Renal cortical epithelial cell (primary cell): ENCODE measurements at regions not wholly inside any gene's neighbourhood (a gene's known extent, or its start where the extent isn't known, plus 50 kb on each side); places are given as distances from the start of the nearest gene placed in this dataset.
A peak's percentile ranks its signal among the peaks of the same experiment; 100 is the strongest.

Experiments
- DNase-seq: peaks from one replicate; pipeline ENCODE4 v3.0.0-alpha.2; 2011; ENCODE audit warnings: low read depth

DNA sequence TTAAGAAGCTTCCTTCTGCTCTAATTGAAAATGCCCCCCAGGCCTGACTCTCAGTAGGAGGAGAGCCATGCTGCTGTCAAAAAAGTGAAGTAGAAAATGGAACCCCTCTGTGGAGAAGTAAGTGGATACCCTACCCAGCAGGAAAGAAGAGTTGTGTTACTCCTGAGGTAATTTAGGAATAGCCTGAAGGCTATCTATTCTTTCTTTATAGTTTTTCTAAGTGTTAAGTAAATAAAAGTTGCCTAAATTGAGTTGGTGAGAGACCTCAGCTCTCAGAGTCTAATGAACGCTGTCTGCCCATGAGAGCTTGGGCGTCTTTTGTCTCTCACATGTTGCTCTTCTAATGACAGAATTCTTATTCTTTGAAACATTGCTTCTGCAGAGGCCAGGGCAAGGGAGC, 116.2 kb downstream of the NSUN3 start:
- no peak for DNase-seq

DNA sequence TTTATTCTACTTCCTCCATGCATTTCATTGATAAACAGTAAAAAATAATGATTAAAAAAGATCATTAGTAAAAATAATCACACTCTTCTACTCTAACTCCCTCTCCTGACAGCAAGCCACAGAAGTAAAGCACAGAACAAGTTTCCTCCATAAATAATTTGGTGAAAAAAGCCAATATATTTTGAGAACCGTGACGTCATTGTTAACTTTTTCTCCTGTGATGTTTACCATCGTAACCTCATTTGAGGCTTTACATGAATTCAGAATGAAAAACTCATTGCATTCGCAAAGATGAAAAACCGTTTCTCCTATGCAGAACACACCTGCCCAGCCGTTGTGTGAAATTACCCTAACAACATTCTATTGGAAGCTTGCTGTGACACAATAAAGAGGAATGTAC, 120.7 kb downstream of the NSUN3 start:
- DNase-seq: no peak

DNA sequence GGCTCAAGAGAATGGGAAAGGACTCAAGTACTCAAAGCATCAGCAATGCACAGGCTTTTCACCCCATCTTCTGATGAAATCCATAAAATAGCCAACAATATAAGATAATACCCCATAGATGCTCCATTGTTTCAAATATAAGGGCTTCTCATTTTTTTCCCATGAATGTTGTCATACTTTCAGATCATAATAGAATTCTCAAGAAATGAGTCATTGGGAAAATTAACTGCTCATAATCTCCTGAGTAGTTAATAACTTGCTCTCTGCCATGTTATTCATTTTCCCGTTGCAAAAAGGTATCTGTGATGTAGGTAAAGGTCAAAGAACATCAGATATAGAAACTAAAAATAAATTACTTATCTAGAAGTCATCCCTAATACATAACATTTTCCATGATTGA, 121.9 kb downstream of the NSUN3 start:
- no peak for DNase-seq

DNA sequence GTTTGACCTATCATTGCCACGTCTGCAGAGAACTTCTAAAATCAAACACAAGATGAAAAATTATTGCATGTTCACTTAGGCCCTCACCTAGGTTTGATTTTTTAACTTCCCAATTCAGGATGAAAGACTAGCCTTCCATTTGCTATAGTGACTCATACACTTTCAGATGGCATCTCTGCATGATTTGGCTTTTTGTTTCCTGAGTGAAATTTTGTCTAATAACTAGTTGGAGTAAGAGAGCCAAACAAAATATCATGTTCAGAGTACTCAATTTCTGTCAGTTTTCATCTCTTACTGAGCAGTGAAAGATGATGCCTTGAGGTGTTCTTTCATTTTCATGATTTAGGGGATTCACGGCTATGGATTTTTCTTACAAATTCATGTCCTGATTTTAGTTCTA, 122.9 kb downstream of the NSUN3 start:
- DNase-seq: no peak

DNA sequence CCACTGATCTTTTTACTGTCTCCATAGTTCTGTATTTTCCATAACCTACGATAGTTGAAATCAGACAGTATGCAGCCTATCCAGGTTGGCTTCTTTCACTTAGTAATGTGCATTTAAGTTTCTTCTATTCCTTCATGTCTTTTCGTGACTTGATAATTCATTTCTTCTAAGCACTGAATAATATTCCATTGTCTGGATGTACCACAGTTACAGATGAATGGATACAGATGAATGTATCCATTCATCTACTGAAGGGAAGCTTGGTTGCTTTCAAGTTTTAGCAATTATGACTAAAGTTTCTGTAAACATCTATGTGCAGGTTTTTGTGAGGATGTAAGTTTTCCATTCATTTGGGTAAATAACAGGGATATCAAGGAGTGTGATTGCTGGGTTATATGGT, 124.8 kb downstream of the NSUN3 start:
- no peak for DNase-seq

DNA sequence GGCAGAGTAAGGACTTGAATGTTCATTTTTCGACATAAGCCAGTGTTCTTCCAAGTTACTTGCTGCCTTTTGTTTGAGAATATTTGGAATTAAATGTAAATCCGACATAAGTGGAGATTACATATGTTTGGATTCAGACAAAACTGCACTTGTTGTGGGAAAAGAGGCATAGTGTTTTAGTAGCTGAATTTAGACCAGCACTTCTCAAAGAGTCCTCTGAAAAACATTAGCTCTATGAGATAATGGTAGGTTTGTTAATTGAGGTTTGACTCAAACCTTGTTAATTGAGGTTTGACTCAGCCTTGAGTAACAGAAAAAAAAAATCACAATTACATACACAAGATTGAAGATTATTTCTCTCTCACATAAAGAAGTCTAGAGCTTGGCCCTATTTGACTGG, 132.5 kb downstream of the NSUN3 start:
- no peak for DNase-seq

DNA sequence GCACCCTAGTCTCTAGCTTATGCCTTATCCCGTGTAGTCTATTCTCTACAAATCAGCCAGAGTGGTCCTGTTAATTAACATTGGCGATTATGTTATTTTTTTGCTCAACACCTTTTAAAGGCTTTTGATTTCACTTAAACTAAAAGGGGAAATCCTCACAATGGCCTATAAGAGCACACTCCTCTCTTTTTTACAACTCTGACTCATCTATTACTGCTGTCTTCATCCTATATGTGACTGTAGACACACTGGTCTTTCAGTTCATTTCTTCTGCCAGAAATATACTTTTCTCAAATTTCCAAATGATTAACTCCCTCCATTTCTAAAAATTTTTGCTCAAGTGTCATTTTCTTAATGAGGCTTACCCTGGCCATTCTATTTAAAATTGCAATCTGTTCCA, 143.4 kb downstream of the NSUN3 start:
- DNase-seq: no peak

DNA sequence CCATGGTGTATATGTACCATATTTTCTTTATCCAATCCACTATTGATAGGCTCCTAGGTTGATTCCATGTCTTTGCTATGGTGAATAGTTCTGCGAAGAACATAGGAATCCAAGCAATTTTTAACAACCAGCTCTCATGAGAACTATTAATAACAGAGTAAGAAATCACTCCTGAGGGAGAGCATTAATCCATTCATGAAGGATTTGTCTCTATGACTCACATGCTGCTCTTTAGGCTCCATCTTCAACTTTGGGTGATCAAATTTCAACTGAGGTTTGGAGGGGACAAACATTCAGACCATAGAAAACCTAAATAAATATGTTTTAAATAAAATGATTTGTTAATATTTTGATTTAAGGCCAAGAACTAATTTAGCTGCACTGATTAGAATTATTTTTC, 147.4 kb downstream of the NSUN3 start:
- no peak for DNase-seq

DNA sequence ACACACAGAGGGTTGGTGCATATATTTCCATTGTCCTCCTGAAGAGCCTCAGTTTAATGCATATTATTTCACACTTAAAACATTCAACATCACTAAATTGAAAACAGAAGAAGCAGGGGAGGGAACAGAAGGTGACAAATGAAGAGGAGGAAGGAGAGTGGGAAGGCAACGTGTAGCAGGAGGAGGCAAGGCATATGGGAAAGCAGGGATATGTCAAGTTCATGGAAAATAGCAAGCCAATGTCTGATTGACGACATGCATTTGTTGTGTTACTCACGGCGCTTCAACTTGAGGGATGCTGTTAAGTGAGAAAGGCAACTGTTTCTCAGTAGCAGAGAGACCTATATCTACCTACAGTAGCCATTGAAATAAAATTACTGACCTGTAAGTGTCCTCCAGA, 154.5 kb downstream of the NSUN3 start:
- no peak for DNase-seq

DNA sequence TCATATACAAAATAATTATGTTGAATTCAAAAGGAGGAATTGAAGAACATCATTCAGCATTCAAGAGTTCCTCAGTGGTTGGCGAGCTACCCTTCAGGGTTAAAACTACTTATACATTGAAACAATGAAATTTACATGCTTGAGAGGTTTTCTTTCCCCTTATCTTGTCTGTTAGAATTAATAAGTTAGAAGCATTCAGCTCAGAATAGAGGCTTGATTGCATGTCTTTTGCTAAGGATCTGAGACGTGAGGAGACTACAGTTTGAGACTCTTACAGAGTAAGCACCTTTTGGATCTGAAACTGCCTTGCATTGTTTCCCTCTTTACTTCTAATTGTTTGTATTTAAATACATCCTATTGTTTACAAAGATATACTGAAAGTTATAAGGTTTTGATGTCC, 157.6 kb downstream of the NSUN3 start:
- DNase-seq: no peak

DNA sequence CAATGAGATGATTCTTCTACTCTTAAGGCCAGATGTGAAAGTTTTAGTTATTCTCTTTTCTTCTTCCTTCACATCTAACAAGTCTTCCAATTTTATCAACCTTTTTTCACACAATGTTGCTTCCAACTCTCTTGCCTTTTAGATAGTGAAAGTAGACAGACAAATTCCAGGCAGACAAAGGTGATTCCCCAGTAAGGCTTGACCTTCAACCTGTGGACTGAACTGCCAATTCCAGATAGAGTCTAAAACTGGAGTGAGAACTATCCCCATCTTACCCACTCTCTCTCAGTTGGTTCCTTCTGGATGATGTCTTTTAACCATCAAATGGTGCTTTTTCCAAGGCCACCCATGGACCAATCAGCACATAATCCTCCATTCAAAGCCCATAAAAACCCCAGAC, 159.0 kb downstream of the NSUN3 start:
- no peak for DNase-seq

DNA sequence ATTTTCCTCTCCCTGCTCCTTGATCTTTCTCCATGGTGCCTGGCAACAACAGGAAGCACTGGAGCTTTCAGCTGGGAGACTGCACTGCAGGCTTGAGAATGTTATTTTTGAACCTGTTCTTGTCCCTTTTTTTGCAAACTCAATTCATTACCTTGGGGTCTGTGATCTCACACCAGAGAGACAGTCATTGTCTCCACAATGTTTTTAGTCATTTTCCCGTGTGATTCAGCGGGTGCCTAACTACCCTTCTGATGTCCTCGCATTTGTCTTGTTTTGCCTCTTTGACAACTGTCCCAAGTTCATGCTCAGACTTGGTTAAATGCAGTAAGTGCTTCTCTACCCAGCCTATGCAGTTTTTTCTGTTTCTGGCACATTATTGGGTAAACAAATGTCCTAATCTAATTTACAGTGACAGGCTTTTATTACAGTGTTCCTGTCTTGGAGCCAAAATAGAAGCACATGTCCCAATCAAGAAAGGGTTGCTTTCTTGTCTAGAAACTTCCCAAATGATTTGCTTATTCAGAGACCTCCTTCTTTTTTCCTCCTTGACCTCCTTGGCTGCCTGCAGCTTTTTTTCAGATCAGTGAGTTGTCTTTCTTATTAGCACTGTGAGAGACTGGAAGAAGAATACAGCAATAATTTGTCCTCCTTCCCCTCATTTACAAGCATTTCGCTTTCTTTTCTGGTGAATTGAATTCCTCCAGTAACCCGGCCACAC, 162.4 kb downstream of the NSUN3 start:
- peak; percentile 19 for DNase-seq

DNA sequence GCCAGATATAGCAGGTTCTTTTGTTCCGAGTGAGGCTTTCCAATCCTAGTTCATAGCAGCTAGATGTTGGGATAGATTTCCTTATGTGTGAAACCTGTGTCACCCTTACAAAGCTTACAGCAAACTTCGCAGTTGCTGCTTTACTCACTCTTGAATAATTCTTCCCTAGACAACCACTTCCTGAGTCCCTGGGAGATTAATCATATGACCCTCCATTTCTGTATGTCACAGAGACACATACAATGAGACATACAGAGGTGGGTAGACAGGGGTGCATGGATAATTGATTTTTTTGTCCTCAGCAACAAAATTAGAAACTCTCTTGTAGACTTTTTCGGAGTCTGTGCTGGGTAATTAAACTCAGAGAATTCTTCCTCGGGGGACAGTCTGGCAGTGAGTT, 163.2 kb downstream of the NSUN3 start:
- peak; percentile 87 for DNase-seq

DNA sequence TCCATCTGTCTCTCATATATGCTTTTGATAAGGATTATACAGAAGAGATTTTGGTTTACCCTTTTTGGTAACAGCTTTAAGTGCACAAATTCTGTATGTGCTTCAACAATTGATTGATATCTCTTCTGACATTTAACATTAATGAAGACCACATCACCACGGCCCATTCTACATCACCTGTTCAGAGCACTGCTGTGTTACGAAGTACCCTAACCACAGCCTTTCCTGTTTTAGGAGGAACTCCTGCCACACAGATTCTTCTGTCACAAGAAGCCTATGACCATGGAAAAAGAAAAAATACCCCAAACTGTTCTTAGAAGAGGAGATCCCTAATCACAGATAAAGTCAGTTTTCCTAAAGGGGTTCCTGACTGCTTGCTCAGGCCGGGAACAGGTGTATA, 170.1 kb downstream of the NSUN3 start:
- no peak for DNase-seq

DNA sequence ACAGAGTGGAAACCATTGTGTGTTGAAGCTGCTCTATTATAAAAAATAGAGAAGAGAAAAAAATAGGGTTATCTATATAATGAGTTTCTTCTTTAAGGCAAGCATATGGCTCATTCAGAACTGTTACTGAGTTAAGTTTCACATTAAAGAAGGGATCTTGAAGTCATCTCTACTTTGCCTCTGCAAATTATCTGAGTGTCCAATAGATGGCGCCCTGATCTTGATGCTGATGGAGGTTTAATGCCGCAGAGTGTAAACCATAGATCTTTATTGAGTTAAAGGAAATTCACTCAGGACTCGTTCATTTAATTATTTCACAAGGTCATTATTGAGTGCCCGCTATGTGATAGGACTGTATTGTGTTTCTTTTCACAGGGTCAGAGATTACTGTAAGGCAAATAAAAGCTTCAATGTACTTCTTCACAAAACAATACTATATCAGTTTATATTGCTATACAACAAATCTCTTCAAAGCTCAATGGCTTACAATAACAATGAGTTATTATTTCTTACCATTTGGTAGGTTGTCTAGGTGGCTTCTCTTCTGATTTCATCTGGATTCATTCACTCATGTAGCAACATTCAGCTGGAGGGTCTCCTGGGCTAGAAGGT, 171.4 kb downstream of the NSUN3 start:
- peak; percentile 60 for DNase-seq

DNA sequence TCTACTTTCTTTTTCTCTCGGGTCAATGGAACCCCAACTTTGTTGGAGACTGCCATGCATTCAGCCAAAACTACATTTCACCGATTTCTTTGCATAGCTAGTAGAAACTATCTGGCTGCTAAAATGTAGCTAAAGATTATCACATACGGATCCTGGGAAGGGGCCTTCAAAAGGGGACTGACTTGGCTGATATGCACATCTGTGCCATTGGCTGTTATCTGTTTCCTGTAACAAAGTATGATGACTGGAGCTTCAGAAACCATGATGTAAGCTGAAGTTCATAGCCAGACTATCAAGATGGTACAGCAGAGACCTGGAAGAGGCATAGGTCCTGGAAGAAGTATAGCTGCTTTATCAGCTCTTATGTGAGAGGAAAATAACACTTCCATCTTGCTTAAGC, 179.1 kb downstream of the NSUN3 start:
- DNase-seq: no peak

DNA sequence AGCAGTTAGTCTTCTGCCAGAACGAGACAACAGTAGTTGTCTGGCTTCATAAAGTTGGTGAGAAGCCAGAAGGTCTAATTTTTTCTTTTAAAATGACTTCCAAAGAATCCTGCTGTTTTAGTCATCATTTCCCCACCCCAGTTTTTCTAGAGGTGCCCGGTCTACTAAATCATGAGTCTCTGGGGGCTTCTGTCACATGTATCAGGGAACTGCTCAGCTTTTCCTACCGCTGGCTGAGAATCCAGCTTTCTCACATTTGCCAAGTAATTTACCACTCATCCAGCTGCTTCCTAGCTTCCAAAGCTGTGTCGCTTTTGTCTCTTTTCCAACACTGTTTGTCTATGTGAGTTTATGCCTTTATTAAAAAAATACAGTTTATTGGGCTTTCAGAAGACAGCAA, 183.3 kb downstream of the NSUN3 start:
- DNase-seq: no peak

DNA sequence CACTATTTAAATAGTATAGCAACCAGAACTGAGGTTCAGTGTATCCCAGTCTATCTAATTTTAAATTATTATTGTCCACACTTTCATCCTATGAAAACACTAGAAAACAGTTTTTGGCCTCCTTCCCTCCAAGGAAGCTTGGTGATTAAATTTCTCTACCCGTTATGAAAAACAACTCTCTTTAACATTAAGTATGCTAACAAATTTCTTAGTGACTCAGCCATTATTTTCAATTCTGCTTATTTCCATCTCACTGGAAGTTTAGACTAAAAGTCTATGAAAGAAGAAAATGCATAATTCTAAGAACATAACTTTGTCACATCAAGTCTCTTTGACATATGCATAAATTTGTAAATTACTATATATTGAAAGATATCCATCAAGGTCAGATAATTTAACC, 185.2 kb downstream of the NSUN3 start:
- DNase-seq: no peak

DNA sequence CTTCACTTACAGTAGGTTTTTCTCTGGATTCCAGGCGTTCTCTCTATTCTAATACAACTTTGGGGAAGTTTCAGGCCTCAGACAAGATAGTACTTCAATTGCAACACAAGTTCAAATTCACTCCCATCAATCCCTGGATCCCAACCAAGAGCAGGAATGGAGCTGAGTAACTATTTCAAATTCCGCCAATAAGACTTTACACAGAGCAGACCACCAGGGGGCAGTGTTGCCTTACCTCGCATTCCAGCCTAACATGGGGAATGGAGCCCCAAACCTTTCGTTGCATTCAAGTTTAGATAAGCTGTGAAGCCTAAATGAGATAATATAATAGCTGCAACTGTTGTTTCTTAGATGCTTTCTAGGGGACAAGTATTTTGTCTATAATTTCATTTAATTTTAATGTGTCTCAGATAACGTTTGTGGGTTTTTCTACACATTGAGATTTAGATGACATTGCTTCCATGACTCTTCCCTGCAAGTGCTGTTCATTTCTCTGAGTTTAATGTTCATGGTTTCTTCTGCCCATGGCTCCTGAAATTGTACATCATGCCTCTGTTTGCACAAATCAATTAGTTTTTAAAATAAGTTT, 186.7 kb downstream of the NSUN3 start:
- DNase-seq: peak; percentile 55

DNA sequence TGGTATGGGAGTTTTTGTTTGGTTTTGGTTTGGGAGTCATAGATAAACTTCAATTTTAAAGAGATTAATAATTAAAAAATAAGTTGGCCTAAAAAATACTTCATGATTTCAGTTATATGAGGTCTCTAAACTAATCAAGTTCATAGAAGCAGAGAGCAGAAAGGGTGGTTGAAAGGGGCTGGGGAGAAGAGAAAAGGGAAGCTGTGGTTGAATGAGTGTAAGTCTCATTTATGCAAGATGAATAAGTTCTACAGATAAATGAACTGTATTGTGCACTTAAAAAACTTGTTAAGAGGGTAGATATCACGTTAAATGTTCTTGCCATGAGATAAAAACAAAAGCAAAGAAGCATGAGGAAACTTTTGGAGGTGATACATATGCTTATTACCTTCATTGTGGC, 188.7 kb downstream of the NSUN3 start:
- no peak for DNase-seq

DNA sequence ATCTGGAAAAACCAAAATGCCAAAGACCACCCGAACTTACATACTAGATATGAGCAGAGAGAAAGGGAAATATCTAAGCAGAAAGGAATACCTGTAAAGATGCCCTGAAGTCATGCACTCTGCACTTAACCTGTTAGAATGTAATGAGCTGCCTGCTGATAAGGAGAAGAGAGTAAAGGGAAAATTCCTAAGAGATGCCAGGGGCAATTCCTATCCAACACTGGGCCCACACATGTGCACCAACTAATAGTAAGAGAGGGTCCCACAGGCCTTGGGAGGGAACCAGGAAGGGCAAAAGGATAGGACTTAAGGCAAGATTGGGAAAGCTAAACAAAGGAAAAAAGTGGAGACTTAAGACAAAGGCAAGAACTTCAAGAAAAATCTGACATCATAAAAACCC, 189.5 kb downstream of the NSUN3 start:
- DNase-seq: no peak

DNA sequence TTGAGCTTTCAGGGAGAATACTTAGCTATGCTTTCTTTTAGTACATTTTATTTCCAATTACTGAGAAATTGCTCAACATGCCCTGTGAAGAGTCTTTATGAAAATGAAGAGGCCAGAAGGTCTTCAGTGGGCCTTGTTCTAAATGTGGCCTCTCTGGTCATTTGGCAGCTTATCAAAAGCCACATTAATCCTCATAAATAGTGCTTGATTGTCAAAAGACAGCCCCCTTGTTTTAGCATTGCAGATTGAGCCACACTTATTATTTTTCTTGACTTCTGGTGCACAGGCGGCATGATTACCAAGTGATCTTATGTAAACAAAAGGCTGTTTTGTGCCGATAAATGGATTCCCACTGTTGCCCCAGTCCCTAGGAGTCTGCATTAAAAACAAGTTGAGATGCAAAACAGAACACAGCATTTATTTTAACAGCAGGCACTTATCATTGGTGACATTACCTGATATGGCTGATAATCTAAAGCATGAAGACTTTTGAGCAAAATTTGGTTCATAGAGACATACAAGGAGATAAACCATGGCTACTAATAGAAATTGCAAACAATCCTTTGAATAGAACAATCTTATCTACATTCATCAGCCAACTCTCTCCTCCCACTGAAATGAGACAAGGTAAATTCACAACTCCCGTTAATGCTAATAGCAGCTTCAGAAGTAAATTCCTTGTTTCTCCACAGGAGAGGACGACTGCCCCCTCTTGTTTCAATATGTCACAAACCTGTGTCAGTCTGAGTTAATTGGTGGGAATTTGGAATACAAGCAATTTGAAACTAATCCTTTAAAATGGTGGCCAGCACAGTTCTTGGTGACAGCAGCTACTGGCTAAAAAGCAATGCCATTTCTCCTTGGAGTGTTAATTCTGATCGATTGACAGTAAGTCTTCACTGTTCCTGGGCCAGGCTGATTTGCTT, 194.3 kb downstream of the NSUN3 start:
- DNase-seq: no peak

DNA sequence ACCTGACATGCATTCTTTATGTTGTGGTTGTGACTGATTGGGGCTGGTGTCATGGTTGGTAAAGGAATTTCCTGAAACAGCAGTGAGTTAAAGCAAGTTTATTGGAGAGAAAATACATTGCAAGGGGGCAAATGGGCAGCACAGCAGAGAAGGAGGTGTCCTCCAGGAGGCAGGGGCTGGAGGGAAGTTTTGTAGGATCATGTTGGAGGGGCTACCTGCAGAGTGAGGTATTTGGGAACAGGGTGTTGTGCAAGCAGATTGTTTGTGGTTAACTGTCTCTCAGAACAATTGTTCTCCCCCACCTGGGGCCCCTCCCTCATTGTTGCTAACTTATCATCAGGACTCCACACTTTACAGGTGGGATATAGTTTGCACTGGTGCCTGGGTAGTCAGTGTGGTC, 196.0 kb downstream of the NSUN3 start:
- no peak for DNase-seq
